NCI-H82 treated with DMSO at 0.1 percent for 48 hours (cell line): ENCODE measurements at regions not wholly inside any gene's neighbourhood (a gene's known extent, or its start where the extent isn't known, plus 50 kb on each side); places are given as distances from the start of the nearest gene placed in this dataset.

Experiments
- DNase-seq: peaks from one replicate; lab custom pipeline; 2025; ENCODE audit not compliant: unreplicated experiment; lab: John Stamatoyannopoulos, UW

- peak; percentile 42 for DNase-seq
Observed at GRCh38 chr2:162890690-162891311, 52.2 kb upstream of the KCNH7 start.

- no peak for DNase-seq
Observed at GRCh38 chr2:162888652-162889051, 50.1 kb upstream of the KCNH7 start.
